ENCODE measurements at regions not wholly inside any gene's neighbourhood (a gene's known extent, or its start where the extent isn't known, plus 50 kb on each side); places are given as distances from the start of the nearest gene placed in this dataset.
"Not testable (repeated sequence)": the region's sequence is repeated elsewhere in the genome, so short reads cannot be mapped to it uniquely, and the experiment has no call there.

DNA sequence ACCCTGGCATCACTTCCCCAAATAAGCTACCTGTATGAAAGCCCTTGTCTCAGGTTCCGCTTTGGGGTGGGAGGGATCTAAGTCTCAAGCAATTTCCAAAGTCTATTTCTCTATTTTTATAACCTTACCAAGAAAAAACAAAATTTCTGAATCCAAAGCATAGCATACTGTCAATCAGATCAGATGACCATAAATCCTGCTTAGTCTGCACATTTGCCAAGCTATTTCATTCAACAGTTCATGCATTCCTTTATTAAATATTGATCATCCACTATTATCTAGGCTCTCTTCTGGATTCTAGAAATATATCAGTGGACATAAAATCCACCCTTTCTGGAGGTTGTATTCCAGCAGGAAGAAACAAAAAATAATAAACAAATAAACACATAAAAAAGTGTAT, 263.5 kb upstream of the USP15 start:
- H3K36me3 Mint-ChIP-seq (ENCODE audit: low read depth): no peaks in the 10 kb centered on the region
- no peaks in the 10 kb centered on the region for H3K9me3 Mint-ChIP-seq
- no peaks in the 10 kb centered on the region for H3K4me1 Mint-ChIP-seq (ENCODE audit: low read depth)
- H3K27ac Mint-ChIP-seq: no peak overlapping the region
- intact Hi-C loops (cut with micrococcal nuclease): no loop called here
- no peak for DNase-seq (ENCODE audit: low spot score)
- no peak overlapping the region for H3K4me3 Mint-ChIP-seq (ENCODE audit: low read depth)
- peaks cover 5% of the 10 kb centered on the region for H3K27me3 Mint-ChIP-seq (ENCODE audit: low read depth)

GRCh38 chr12:61998791-61999190, 261.4 kb upstream of the USP15 start:
- peaks cover 5% of the 10 kb centered on the region for H3K27me3 Mint-ChIP-seq (ENCODE audit: low read depth)
- DNase-seq (ENCODE audit: low spot score): no peak
- intact Hi-C loops (cut with micrococcal nuclease): no loop called here
- no peak overlapping the region for H3K27ac Mint-ChIP-seq
- no peaks in the 10 kb centered on the region for H3K36me3 Mint-ChIP-seq (ENCODE audit: low read depth)
- no peaks in the 10 kb centered on the region for H3K9me3 Mint-ChIP-seq
- no peak overlapping the region for H3K4me3 Mint-ChIP-seq (ENCODE audit: low read depth)
- H3K4me1 Mint-ChIP-seq (ENCODE audit: low read depth): no peaks in the 10 kb centered on the region

DNA sequence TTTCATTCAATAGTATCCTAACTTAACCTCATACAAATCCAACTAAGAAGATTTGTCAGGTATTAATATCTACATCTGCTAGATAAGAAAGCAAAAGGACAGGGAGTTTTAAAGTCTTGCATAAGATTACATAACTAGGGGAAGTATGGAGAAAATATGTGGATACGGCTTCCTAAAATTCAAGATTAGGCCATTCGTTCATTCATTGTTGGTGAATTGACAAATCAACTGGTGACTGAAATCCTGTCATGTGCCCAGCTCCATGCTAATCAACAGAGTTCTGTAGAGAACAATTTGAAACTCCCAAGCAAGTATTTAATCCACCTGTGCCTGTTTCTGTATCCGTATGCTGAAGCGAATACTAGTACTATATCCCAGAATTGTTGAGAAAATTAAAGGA, 260.9 kb upstream of the USP15 start:
- Mint-ChIP-seq H3K27me3 (ENCODE audit: low read depth) (peaks cover 5% of the 10 kb centered on the region), H3K4me3 (ENCODE audit: low read depth) (no peak overlapping the region), H3K9me3 (no peaks in the 10 kb centered on the region), H3K36me3 (ENCODE audit: low read depth) (no peaks in the 10 kb centered on the region), H3K27ac (no peak overlapping the region), H3K4me1 (ENCODE audit: low read depth) (no peaks in the 10 kb centered on the region)
- DNase-seq (ENCODE audit: low spot score): no peak
- intact Hi-C loops (cut with micrococcal nuclease): no loop called here

DNA sequence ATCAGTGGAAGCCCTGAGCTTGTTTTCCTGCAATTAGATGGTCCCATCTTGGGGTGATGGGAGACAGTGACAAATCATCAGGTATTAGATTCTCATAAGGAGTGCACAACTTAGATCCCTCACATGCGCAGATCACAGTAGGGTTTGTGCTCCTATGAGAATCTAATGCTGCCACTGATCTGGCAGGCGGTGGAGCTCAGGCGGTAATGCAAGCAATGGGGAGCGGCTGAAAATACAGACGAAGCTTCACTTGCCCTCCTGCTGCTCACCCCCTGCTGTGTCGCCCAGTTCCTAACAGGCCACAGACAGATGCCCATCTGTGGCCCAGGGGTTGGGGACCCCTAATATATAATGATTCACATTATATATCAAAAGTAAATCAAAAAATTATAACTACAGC, 258.8 kb upstream of the USP15 start:
- intact Hi-C loops (cut with micrococcal nuclease): no loop called here

DNA sequence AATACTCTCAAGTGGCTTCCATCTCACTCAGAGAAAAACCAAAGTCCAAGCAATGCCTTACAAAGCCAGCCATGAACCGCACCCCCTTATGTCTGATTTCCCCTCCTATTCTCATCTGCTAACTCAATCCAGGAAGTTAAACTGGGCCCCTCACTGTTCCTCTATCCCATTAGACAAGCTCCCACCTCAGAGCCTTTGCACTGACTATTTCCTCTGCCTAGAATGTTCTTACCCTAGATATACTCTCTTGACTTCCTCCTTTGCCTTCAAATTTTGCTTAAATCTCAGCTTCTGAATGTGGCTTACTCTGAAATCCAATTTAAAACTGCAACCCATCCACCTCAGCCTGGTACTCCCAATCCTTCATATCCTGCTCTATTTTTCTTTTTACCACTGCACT, 257.0 kb upstream of the USP15 start:
- Mint-ChIP-seq H3K9me3 (no peaks in the 10 kb centered on the region), H3K27me3 (ENCODE audit: low read depth) (peaks cover 2% of the 10 kb centered on the region), H3K4me3 (ENCODE audit: low read depth) (no peak overlapping the region), H3K4me1 (ENCODE audit: low read depth) (no peaks in the 10 kb centered on the region), H3K36me3 (ENCODE audit: low read depth) (no peaks in the 10 kb centered on the region), H3K27ac (no peak overlapping the region)
- intact Hi-C loops (cut with micrococcal nuclease): no loop called here
- DNase-seq (ENCODE audit: low spot score): no peak

More for the DNA sequence above, 258.8 kb upstream of the USP15 start:
- no peaks in the 10 kb centered on the region for H3K4me1 Mint-ChIP-seq (ENCODE audit: low read depth)
- H3K36me3 Mint-ChIP-seq (ENCODE audit: low read depth): no peaks in the 10 kb centered on the region
- peaks cover 6% of the 10 kb centered on the region for H3K27me3 Mint-ChIP-seq (ENCODE audit: low read depth)
- H3K27ac Mint-ChIP-seq: no peak overlapping the region
- H3K4me3 Mint-ChIP-seq (ENCODE audit: low read depth): no peak overlapping the region
- H3K9me3 Mint-ChIP-seq: no peaks in the 10 kb centered on the region
- no peak for DNase-seq (ENCODE audit: low spot score)

DNA sequence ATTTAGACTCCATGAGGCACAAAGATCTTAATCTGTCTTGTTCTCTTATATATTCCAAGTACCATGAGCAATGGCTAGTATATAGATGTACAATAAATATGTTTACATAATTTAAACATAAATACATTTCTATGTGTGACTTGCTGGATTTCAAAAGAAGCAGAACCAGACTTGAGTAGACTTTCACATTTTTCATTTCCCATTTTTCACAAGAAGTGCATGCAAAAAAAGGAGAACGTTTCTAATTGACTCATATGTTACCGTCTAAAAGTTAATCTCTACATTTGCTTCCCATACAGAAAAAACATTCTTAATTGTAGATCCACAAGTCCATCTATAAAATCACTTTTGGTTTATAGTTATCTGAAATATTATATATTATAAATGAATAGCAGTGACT, 256.5 kb upstream of the USP15 start:
- H3K27ac Mint-ChIP-seq: no peak overlapping the region
- H3K9me3 Mint-ChIP-seq: no peaks in the 10 kb centered on the region
- H3K27me3 Mint-ChIP-seq (ENCODE audit: low read depth): peaks cover 2% of the 10 kb centered on the region
- no peak for DNase-seq (ENCODE audit: low spot score)
- intact Hi-C loops (cut with micrococcal nuclease): no loop called here
- no peak overlapping the region for H3K4me3 Mint-ChIP-seq (ENCODE audit: low read depth)
- H3K4me1 Mint-ChIP-seq (ENCODE audit: low read depth): no peaks in the 10 kb centered on the region
- no peaks in the 10 kb centered on the region for H3K36me3 Mint-ChIP-seq (ENCODE audit: low read depth)

DNA sequence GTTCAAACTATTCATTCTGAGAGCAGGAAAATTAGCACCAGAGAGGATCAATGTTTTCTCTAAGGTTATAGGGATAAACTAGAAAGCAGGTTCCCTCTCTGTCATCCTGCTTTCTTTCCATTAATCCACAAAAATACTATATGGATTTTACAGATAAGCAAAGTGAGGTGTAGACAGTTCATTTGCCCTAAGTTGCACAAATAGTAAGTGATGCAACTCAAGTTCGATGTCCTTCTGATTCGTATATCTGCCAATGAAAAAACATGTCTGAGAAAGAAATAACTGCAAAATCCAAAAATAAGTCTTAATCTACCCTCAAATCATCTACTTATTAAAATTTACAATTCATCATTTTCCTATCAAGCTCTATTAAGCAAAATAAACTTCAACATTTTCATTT, 254.6 kb upstream of the USP15 start:
- intact Hi-C loops (cut with micrococcal nuclease): loop anchor here (2.0 kb wide), 1 partner anchor 187 kb away; a partner anchor contains a TSS
- H3K36me3 Mint-ChIP-seq (ENCODE audit: low read depth): no peaks in the 10 kb centered on the region
- no peaks in the 10 kb centered on the region for H3K9me3 Mint-ChIP-seq
- no peak overlapping the region for H3K27ac Mint-ChIP-seq
- no peak overlapping the region for H3K4me3 Mint-ChIP-seq (ENCODE audit: low read depth)
- H3K27me3 Mint-ChIP-seq (ENCODE audit: low read depth): peaks cover 2% of the 10 kb centered on the region
- no peak for DNase-seq (ENCODE audit: low spot score)
- H3K4me1 Mint-ChIP-seq (ENCODE audit: low read depth): no peaks in the 10 kb centered on the region

DNA sequence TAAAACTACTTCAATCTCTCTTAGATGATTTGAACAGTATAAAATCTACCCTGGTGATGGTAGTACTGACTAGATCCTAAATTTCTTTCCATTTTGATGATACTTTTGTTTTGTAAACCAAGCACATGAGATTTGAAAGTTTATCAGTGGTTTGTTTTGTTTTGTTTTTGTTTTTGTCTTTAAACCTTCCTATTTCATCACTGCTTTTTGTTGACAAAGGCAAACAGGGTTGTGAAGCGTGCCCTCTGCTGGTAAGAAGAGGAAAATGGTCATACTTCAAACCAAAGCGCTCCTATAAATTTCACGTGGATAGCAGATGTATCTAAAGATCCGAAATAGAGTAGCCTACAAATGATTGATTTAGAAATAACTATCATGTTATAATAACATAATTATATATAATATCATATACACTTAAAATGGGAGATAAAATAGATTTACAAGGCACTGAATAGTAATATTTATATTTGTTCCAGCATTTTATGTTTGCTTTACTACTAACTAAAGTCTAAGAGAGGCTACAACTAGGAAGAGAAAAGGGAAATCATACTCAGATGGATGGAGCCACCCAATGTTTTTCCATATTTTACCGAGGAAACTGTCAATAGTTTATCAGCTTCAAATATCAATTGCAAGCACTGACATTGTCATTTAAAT, 254.0 kb upstream of the USP15 start:
- Mint-ChIP-seq H3K36me3 (ENCODE audit: low read depth) (no peaks in the 10 kb centered on the region), H3K27ac (no peak overlapping the region), H3K9me3 (no peaks in the 10 kb centered on the region), H3K4me3 (ENCODE audit: low read depth) (no peak overlapping the region), H3K4me1 (ENCODE audit: low read depth) (no peaks in the 10 kb centered on the region), H3K27me3 (ENCODE audit: low read depth) (peaks cover 2% of the 10 kb centered on the region)
- intact Hi-C loops (cut with micrococcal nuclease): loop anchor here (2.0 kb wide), 1 partner anchor 187 kb away; a partner anchor contains a TSS
- DNase-seq (ENCODE audit: low spot score): no peak

DNA sequence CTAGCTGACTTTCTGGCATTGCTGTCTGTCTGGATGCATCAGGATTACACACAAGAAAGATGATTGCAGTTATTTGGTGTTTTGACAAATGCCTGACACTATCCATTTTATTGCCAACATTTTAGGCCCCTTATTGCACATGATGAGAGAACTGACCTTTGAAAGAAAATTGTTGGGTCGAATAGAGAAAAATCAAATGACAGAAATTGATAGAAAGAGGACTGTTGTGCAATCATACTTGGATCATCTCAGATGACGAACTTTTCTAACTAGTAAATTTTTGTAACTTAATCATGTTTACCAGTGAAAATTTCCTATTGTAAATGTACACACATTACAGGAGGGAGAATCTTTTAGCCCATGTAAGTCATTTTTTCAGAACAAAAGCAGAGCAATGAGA, 251.5 kb upstream of the USP15 start:
- Mint-ChIP-seq H3K4me1 (ENCODE audit: low read depth) (no peaks in the 10 kb centered on the region), H3K9me3 (no peaks in the 10 kb centered on the region), H3K27ac (no peak overlapping the region), H3K4me3 (ENCODE audit: low read depth) (no peak overlapping the region), H3K27me3 (ENCODE audit: low read depth) (peaks cover 2% of the 10 kb centered on the region), H3K36me3 (ENCODE audit: low read depth) (no peaks in the 10 kb centered on the region)
- intact Hi-C loops (cut with micrococcal nuclease): no loop called here
- DNase-seq (ENCODE audit: low spot score): no peak

DNA sequence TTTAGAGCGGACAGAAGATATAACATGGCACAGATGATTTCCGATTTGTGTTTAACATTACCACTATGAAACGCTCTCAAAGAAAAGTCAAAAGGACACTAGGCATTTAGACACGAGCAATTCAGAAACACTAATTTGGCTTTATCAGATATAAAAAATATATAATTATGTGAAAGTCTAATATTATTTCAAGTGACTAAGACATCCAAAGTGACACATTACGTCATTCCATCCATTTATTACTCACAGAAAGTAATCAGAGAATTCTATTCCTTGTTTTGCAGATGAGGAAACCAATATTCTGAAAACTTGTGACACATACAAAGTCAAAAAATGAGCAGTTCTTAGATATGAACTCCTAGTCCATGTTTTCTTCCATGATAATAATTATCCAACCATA, 250.8 kb upstream of the USP15 start:
- Mint-ChIP-seq H3K27me3 (ENCODE audit: low read depth) (peaks cover 2% of the 10 kb centered on the region), H3K9me3 (no peaks in the 10 kb centered on the region), H3K36me3 (ENCODE audit: low read depth) (no peaks in the 10 kb centered on the region), H3K4me1 (ENCODE audit: low read depth) (no peaks in the 10 kb centered on the region), H3K4me3 (ENCODE audit: low read depth) (no peak overlapping the region), H3K27ac (no peak overlapping the region)
- DNase-seq (ENCODE audit: low spot score): no peak
- intact Hi-C loops (cut with micrococcal nuclease): no loop called here

DNA sequence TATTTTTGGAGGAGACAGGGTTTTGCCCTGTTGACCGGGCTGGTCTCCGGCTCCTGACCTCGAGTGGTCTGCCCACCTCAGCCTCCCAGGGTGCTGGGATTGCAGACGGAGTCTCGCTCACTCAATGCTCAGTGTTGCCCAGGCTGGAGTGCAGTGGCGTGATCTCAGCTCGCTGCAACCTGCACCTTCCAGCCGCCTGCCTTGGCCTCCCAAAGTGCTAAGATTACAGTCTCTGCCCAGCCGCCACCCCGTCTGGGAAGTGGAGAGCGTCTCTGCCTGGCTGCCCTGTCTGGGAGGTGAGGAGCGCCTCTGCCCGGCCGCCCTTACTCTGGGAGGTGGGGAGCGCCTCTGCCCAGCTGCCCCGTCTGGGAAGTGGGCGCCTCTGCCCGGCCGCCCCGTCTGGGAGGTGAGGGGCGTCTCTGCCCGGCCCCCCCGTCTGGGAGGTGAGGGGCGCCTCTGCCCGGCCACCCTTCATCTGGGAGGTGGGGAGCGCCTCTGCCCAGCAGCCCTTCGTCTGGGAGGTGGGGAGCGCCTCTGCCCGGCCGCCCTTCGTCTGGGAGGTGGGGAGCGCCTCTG, 249.8 kb upstream of the USP15 start:
- intact Hi-C loops (cut with micrococcal nuclease); H3K4me1 Mint-ChIP-seq (ENCODE audit: low read depth); H3K36me3 Mint-ChIP-seq (ENCODE audit: low read depth); H3K27me3 Mint-ChIP-seq (ENCODE audit: low read depth); H3K9me3 Mint-ChIP-seq; DNase-seq (ENCODE audit: low spot score); H3K27ac Mint-ChIP-seq; H3K4me3 Mint-ChIP-seq (ENCODE audit: low read depth): not testable (repeated sequence)

GRCh38 chr12:62010973-62011372, 249.2 kb upstream of the USP15 start:
- H3K9me3 Mint-ChIP-seq; H3K27ac Mint-ChIP-seq; H3K27me3 Mint-ChIP-seq (ENCODE audit: low read depth); H3K4me3 Mint-ChIP-seq (ENCODE audit: low read depth); H3K36me3 Mint-ChIP-seq (ENCODE audit: low read depth); DNase-seq (ENCODE audit: low spot score); intact Hi-C loops (cut with micrococcal nuclease); H3K4me1 Mint-ChIP-seq (ENCODE audit: low read depth): not testable (repeated sequence)

GRCh38 chr12:62014330-62014729, 245.9 kb upstream of the USP15 start:
- H3K9me3 Mint-ChIP-seq: no peaks in the 10 kb centered on the region
- H3K27me3 Mint-ChIP-seq (ENCODE audit: low read depth): peaks cover 4% of the 10 kb centered on the region
- no peak overlapping the region for H3K27ac Mint-ChIP-seq
- intact Hi-C loops (cut with micrococcal nuclease): no loop called here
- H3K4me3 Mint-ChIP-seq (ENCODE audit: low read depth): no peak overlapping the region
- no peaks in the 10 kb centered on the region for H3K36me3 Mint-ChIP-seq (ENCODE audit: low read depth)
- DNase-seq (ENCODE audit: low spot score): no peak
- H3K4me1 Mint-ChIP-seq (ENCODE audit: low read depth): no peaks in the 10 kb centered on the region

DNA sequence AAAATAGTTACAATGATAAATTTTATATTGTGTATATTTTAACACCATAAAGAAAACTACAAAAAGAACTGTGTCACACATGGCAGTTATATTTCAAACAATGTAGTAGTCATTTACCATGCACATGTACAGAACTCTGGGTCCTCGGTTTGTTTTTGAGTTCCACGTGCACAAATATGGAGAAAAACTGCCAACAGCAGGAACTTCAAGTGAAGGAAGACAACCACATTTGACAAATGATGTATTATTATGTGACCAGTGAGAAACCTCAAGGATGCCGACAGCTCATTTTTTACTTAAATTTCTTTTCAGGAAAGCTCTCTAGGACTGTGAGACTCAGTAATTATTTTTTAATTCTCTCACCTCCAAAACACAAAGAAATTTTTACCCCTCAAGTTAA, 244.2 kb upstream of the USP15 start:
- intact Hi-C loops (cut with micrococcal nuclease): no loop called here
- no peak for DNase-seq (ENCODE audit: low spot score)
- no peaks in the 10 kb centered on the region for H3K4me1 Mint-ChIP-seq (ENCODE audit: low read depth)
- no peaks in the 10 kb centered on the region for H3K36me3 Mint-ChIP-seq (ENCODE audit: low read depth)
- no peak overlapping the region for H3K27ac Mint-ChIP-seq
- no peak overlapping the region for H3K4me3 Mint-ChIP-seq (ENCODE audit: low read depth)
- peaks cover 4% of the 10 kb centered on the region for H3K27me3 Mint-ChIP-seq (ENCODE audit: low read depth)
- no peaks in the 10 kb centered on the region for H3K9me3 Mint-ChIP-seq

Measured in activated T-helper 2 cell treated with anti-CD3 and anti-CD28 coated beads, Interferon-gamma antibody, Interleukin-2, Interleukin-4, amounts not matched to agents 10 μg/mL and 5 μg/mL and 100 μg/mL, durations not matched to agents 14 hours and 24 hours and 36 hours (primary cell).